Stimulated activated naive CD8-positive, alpha-beta T cell treated with anti-CD3 and anti-CD28 coated beads, Interleukin-15, amount 100 ng/mL, for 72 hours (primary cell): ENCODE measurements at regions not wholly inside any gene's neighbourhood (a gene's known extent, or its start where the extent isn't known, plus 50 kb on each side); places are given as distances from the start of the nearest gene placed in this dataset.

Source experiments
- ATAC-seq: fragments of 150-1000 bp; cut with Tn5 transposase; 2 replicates; pipeline ENCODE4 v1.10.0; 2021; ENCODE audit warnings: mild to moderate bottlenecking, moderate library complexity
- DNase-seq, 2 donors: peaks; one replicate each; pipeline ENCODE4 v3.0.0; 2021 to 2022
- H3K27ac Mint-ChIP-seq, 2 donors: one replicate each; pipeline ENCODE4 v1.8.0; 2022; ENCODE audit warnings: mild to moderate bottlenecking in 2 of 2, mixed read lengths in 2 of 2, moderate library complexity in 2 of 2
- H3K27me3 Mint-ChIP-seq: one replicate; pipeline ENCODE4 v1.8.0; 2022; ENCODE audit warnings: mixed read lengths
- H3K4me1 Mint-ChIP-seq: one replicate; pipeline ENCODE4 v1.8.0; 2022; ENCODE audit warnings: mild to moderate bottlenecking, mixed read lengths
- H3K4me3 Mint-ChIP-seq, 2 donors: one replicate each; pipeline ENCODE4 v1.8.0; 2022; ENCODE audit warnings: mild to moderate bottlenecking in 2 of 2, mixed read lengths in 2 of 2, moderate library complexity in 1 of 2
- H3K9me3 Mint-ChIP-seq, 2 donors: one replicate each; pipeline ENCODE4 v1.8.0; 2022; ENCODE audit warnings: mixed read lengths in 2 of 2

DNA sequence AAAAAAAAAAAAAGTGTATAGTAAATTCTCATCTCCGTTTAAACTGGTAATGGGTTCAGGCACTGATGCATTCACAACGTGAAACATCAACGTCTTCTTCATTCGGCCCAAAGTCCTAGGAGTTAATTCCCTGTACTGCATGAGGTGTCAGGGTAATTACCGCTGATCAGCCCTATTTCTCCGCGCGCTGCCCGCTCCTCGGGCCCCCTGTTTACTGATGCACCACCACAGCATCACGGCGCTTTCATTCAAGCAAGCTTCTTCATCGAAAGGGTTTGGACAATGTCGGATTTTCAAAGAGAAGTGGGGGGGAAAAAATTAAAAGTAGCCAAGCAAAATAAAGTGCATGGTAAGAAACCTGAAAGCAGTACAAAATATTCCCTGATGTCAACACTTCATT lies 352.0 kb upstream of the POU3F3 start:
- Mint-ChIP-seq H3K4me1 (no peaks in the 10 kb centered on the region), H3K27me3 (peaks cover 18% of the 10 kb centered on the region), H3K27ac (no peak overlapping the region), H3K9me3 (no peaks in the 10 kb centered on the region), H3K4me3 (no peak overlapping the region)
- DNase-seq (no peak), ATAC-seq (no peak)

DNA sequence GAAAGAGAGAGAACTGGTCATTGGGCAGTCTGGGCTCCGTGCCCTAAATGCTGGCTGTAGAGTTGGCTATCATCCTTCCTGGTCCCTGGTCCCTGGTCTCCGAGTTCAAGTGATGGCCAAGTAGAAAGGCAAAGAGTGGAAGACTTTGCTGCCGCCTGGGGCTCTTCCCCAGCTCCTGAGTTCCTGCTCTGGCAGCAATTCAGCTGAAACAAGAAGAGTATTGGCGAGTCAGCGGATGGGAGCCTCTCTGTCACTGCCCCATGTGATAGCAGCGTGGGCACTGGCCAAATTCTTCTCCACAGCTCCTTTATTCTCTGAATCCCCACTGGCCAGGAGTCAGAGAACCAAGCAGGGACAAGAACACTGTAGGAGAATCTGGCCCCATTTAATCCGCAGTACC lies 351.0 kb upstream of the POU3F3 start:
- ATAC-seq = no peak
- Mint-ChIP-seq H3K27me3 (peaks cover 12% of the 10 kb centered on the region), H3K9me3 (no peaks in the 10 kb centered on the region), H3K27ac (no peak overlapping the region), H3K4me1 (no peaks in the 10 kb centered on the region), H3K4me3 (no peak overlapping the region)
- DNase-seq = no peak

DNA sequence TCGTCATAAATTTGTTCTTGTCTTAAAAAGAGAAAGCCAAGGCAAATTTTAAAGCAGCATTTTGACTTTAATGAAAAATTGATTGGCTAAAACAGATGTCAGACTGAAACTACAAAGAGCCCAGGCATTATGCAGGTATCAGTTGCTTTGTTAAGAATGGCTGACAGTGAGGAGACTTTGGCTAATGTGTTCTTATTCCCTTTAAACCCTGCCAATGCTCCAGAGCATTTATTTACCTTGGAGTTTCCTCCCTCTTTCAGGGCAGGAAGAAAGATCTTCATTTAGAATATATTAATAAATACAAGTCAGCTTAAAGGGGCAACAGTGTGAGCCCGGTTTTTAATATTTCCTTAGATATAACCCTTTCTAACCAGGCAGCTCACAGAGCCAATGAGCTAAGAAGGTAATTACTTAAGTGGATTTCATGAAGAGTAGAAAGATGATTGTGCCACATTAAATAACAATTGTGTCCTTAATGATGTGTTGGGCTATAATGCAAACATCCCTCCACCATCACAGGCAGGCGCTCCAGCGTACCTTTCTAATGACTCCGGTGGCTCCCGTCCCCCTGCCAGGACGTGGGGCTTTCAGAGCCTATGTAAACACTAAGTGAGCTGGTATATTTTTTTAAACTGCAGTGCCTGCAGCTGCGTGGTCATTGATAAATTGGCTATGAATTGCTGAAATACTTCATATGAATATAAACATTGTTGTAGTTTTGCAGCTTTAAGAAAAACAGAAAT lies 349.4 kb upstream of the POU3F3 start:
- no peak for DNase-seq
- no peak for ATAC-seq
- Mint-ChIP-seq H3K27me3 (no peaks in the 10 kb centered on the region), H3K27ac (no peak overlapping the region), H3K9me3 (no peaks in the 10 kb centered on the region), H3K4me1 (no peaks in the 10 kb centered on the region), H3K4me3 (no peak overlapping the region)

DNA sequence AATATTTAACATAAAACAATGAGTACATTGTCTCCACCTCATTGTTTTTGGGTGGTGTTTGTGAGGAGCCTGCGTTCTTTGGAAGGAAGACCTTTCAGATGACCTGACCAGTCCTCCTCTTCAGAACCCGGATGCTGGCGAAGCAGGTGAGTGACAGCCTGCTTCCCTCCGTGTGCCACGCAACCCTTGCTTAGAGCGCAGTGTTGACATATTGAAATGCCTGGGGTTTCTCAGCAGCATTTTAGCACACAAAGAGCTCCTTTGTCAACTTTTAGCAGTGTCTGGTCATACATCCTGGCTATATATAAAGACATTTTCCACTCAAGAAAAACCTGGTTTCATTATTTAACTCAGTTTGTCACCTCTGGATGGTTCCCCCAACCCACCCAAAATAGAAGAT lies 335.7 kb upstream of the POU3F3 start:
- no peaks in the 10 kb centered on the region for H3K4me1 Mint-ChIP-seq
- no peak for DNase-seq
- H3K27me3 Mint-ChIP-seq = no peaks in the 10 kb centered on the region
- peaks cover 9 to 17% of the 10 kb centered on the region in 2 donors for H3K9me3 Mint-ChIP-seq
- no peak for ATAC-seq
- no peak overlapping the region for H3K4me3 Mint-ChIP-seq
- H3K27ac Mint-ChIP-seq = no peak overlapping the region

DNA sequence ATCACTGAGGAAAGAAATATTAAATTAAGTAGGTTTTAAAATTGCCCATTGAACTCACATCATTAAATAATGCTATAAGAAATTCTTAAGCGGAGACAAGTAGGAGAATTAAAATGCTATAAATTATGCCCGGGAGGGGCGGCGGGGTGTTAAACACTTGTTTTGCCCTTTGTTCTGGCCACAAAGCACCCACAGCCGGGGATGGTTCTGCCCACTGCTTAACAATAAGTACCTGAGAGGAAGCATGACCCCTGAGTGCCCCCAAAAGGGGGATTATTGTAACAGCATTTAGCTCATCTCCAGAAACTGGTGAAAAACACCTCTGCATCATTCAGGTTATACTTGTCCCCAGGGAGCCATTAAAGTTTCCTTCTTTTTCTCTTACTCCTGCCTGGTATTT lies 332.7 kb upstream of the POU3F3 start:
- no peak overlapping the region for H3K4me3 Mint-ChIP-seq
- ATAC-seq = no peak
- DNase-seq = no peak
- H3K9me3 Mint-ChIP-seq = peaks cover 14 to 17% of the 10 kb centered on the region in 2 donors
- no peaks in the 10 kb centered on the region for H3K27me3 Mint-ChIP-seq
- no peak overlapping the region for H3K27ac Mint-ChIP-seq
- H3K4me1 Mint-ChIP-seq = no peaks in the 10 kb centered on the region

DNA sequence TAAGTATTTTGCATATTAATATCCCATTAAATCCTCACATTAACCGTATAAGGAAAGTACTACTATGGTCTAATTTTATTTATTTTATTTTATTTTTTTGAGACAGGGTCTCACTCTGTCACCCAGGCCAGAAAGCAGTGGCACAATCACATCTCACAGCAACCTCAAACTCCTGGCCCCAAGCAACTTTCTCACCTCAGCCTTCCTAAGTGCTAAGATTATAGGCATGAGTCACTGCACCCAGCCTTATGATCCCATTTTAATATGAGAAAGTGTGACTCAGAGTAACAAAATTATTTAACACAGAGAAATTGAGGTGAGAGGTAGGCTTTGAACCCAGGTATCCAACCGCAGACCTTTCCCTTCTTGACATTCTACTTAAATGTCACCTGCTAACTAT lies 330.0 kb upstream of the POU3F3 start:
- DNase-seq (no peak), ATAC-seq (no peak)
- peaks cover 18 to 21% of the 10 kb centered on the region in 2 donors for H3K9me3 Mint-ChIP-seq
- H3K27ac Mint-ChIP-seq = no peak overlapping the region
- no peaks in the 10 kb centered on the region for H3K4me1 Mint-ChIP-seq
- H3K27me3 Mint-ChIP-seq = no peaks in the 10 kb centered on the region
- H3K4me3 Mint-ChIP-seq = no peak overlapping the region

DNA sequence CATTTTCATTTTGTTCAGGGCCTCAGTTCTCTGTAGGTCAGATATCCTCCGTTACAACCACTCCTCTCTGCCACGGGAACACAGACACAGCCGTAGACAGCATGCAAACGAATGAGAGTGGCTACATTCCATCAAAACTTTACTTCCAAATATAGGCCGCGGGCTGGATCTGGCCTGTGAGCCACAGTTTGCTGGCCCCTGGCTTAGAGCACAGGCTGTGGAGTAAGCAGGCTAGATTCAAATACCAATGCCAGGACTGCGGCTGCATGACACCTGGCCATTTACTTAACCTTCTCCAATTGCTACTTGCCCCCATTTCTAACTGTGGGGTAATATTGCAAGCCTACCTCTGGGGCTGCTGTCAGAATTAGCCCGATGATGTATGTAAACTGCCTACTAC lies 325.8 kb upstream of the POU3F3 start:
- H3K27ac Mint-ChIP-seq = no peak overlapping the region
- ATAC-seq (no peak), DNase-seq (no peak)
- no peaks in the 10 kb centered on the region for H3K27me3 Mint-ChIP-seq
- H3K4me3 Mint-ChIP-seq = no peak overlapping the region
- H3K4me1 Mint-ChIP-seq = no peaks in the 10 kb centered on the region
- H3K9me3 Mint-ChIP-seq = peaks cover 5 to 8% of the 10 kb centered on the region in 2 donors

DNA sequence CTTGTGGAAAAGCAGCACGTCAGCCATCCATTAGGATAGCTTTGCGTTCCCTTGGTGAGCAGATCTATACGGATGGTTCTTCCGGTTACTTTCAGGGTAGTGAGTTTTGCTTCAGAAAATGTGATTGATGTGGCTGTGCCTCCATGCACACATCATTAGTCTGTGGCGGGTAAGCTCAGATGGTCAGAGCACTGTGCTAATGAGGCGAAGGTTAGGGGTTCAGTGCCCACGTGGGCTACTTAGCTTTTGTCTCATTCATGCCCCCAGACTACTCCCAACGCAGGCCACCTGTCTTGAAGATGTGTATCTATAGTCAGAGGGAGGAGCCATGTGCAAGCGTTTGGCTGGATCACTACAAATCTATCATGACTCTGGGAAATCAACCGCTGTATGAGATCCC lies 322.8 kb upstream of the POU3F3 start:
- DNase-seq (no peak), ATAC-seq (no peak)
- H3K27ac Mint-ChIP-seq = no peak overlapping the region
- peaks cover 4 to 5% of the 10 kb centered on the region in 2 donors for H3K9me3 Mint-ChIP-seq
- no peak overlapping the region for H3K4me3 Mint-ChIP-seq
- no peaks in the 10 kb centered on the region for H3K4me1 Mint-ChIP-seq
- H3K27me3 Mint-ChIP-seq = no peaks in the 10 kb centered on the region

DNA sequence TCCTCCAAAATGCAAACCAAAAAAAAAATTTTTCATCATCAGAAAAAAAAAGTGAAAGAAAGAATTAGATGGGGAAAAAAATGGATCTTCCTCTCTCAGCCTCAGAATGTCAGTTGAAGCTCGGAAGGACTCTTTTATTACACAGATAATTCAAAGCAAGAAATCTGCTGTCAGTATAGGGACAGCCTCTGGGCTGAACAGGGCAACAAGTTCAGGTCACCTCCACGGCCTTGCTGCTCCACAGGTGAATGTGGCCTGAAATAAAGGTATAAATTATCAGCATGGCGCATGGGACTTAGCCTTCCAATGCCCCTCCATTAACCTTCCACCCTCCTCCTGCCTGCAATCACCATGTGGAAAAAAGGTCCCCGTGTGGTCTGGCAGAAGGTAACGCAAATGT lies 316.8 kb upstream of the POU3F3 start:
- H3K27ac Mint-ChIP-seq = no peak overlapping the region
- no peak for ATAC-seq
- H3K9me3 Mint-ChIP-seq = no peaks in the 10 kb centered on the region
- no peaks in the 10 kb centered on the region for H3K27me3 Mint-ChIP-seq
- no peak overlapping the region for H3K4me3 Mint-ChIP-seq
- H3K4me1 Mint-ChIP-seq = peaks cover 11% of the 10 kb centered on the region
- no peak for DNase-seq

DNA sequence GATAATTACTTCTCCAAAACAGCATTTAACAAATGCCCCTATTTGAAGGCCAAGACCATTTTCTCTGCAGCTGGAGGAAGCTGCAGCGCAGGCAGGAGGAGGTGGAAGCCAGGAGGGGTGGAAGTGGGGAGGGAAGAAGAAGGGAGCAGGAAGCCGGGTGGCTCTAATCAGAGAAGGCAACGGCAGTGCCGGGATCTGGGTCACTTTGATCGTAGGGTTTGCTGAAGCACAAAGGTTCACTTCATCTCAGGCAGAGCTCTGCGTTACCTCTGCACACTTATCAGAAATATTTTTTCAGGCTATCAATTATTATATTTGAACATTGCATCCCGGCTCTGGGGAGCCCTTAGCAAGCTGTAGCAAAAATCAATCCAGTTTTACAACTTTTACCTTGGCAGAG lies 315.8 kb upstream of the POU3F3 start:
- Mint-ChIP-seq H3K27ac (no peak overlapping the region), H3K4me3 (no peak overlapping the region), H3K4me1 (peaks cover 11% of the 10 kb centered on the region), H3K9me3 (no peaks in the 10 kb centered on the region), H3K27me3 (no peaks in the 10 kb centered on the region)
- ATAC-seq = no peak
- no peak for DNase-seq

DNA sequence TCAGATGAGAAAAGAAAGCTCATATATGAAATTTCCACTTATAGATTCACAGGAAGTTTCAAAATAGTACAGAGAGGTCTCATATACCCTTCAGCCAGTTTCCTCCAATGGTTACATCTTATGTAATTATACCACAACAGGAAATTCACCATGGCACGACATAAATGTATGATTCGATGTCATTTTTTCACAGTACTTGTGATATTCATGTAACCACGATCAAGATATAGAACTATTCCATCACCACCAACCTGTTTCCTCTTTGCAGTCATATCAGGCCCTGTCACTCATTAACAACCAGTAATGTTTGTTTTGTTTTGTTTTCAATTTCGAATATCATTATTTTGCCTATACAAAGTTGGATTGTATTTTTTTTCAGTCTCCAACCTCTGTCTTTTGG lies 314.3 kb upstream of the POU3F3 start:
- Mint-ChIP-seq H3K27ac (no peak overlapping the region), H3K9me3 (no peaks in the 10 kb centered on the region), H3K27me3 (no peaks in the 10 kb centered on the region), H3K4me3 (no peak overlapping the region), H3K4me1 (peaks cover 11% of the 10 kb centered on the region)
- DNase-seq (no peak), ATAC-seq (peak; percentile 37)

DNA sequence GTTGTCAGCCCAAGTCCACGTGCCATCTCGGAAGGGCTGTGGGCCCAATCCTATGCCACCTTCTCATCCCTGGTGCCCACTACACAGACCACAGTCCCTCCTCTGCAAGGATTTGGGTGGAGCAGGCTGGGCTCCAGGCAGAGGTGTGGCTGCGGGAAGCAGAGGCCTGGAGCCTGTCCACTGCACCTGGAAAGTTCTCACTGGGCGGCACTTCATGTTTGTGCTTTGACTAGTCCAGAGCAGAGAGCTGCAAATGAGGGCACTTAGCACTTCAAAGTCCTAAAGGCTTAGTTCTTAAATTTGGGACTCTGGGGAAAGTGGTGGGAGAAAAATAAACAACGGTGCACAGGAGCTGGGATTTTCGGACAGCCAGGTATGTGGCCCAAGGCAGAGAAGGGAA lies 308.9 kb upstream of the POU3F3 start:
- Mint-ChIP-seq H3K27me3 (no peaks in the 10 kb centered on the region), H3K9me3 (peaks cover 0 to 3% of the 10 kb centered on the region in 2 donors), H3K4me1 (peaks cover 2% of the 10 kb centered on the region), H3K27ac (no peak overlapping the region), H3K4me3 (no peak overlapping the region)
- DNase-seq = no peak
- ATAC-seq = no peak

DNA sequence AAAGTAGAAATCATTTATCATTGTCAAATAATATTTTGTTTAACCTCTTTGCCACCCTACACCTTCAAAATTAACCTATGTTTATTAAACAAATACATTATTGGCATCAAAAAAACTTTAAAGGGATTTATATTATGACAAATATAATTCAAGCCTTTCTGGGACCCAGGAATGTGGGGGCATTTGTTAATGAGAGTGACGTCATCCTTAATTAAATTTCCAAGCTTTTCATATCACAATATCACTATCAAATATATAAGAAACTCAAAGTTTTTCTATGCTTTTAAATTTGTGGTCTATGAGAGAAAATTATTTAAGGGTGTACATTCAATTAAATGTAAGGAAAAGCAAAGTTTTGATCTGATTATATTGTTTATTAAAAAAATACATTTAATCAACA lies 307.4 kb upstream of the POU3F3 start:
- H3K27me3 Mint-ChIP-seq = no peaks in the 10 kb centered on the region
- no peak overlapping the region for H3K27ac Mint-ChIP-seq
- H3K4me1 Mint-ChIP-seq = no peaks in the 10 kb centered on the region
- no peak overlapping the region for H3K4me3 Mint-ChIP-seq
- DNase-seq (no peak), ATAC-seq (no peak)
- H3K9me3 Mint-ChIP-seq = peaks cover 0 to 6% of the 10 kb centered on the region in 2 donors

DNA sequence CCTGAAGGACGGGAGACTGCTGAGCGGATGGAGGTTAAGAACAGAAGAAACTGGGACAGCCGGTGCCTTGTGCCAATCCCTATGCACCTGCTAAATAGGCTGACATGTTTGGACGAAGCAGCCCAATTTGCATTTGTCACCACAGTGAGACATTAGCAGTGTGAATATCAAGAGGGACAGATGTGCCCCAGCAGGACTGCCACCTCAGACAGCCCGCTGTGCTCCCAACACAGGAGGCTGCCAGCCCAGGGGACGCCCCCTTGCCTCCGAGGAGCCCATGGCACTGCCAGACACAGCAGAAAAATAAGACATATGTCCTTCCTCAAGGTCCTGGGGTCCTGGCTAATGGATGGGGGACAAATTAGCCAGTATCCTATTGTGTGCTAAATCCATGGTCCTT lies 306.7 kb upstream of the POU3F3 start:
- no peak overlapping the region for H3K4me3 Mint-ChIP-seq

DNA sequence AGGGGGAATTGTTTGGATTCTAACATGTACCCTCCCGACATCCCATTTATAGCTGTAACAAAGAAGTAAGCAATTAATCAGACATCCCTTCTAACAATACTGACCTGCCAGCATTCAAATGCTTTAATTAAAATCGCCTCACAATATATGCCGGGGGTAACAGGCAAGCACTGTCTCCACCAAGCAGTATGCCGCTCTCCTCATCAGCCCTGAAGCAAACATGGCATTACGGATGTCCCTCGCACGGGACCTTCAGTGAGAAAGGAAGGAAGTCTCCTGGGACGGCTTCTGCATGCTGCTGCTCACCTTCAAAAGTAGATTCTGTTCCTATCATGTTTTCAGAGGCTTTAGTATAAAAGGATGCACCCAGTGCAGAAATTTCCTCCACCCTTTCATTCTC lies 292.7 kb upstream of the POU3F3 start:
- H3K4me1 Mint-ChIP-seq = no peaks in the 10 kb centered on the region
- H3K27me3 Mint-ChIP-seq = no peaks in the 10 kb centered on the region
- no peak overlapping the region for H3K4me3 Mint-ChIP-seq
- DNase-seq = no peak
- ATAC-seq = no peak
- no peak overlapping the region for H3K27ac Mint-ChIP-seq
- peaks cover 0 to 5% of the 10 kb centered on the region in 2 donors for H3K9me3 Mint-ChIP-seq

More for the DNA sequence above, 306.7 kb upstream of the POU3F3 start:
- ATAC-seq = no peak
- no peaks in the 10 kb centered on the region for H3K4me1 Mint-ChIP-seq
- H3K27me3 Mint-ChIP-seq = no peaks in the 10 kb centered on the region
- DNase-seq = no peak
- H3K27ac Mint-ChIP-seq = no peak overlapping the region
- peaks cover 0 to 6% of the 10 kb centered on the region in 2 donors for H3K9me3 Mint-ChIP-seq

DNA sequence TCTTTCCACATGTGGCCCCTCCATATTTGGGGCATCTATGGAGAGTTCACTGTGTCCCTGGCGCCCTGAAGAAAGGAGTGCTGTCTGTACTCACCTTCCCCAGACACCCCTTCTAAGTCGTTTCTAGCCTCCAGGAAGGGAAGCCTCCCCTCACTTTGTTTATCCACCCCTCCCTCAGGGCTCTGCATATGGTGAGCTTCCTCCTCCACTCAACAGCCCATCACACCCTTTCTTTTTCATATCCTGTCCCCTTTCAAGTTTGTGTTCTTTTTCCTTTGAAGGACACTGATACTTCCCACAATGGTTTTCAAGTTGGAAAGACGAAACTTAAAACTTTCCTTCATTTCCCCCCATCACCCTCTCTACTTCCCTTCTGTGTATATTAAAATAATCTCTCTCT lies 291.4 kb upstream of the POU3F3 start:
- DNase-seq (no peak), ATAC-seq (no peak)
- Mint-ChIP-seq H3K9me3 (peaks cover 0 to 5% of the 10 kb centered on the region in 2 donors), H3K27ac (no peak overlapping the region), H3K4me3 (no peak overlapping the region), H3K27me3 (no peaks in the 10 kb centered on the region), H3K4me1 (no peaks in the 10 kb centered on the region)

DNA sequence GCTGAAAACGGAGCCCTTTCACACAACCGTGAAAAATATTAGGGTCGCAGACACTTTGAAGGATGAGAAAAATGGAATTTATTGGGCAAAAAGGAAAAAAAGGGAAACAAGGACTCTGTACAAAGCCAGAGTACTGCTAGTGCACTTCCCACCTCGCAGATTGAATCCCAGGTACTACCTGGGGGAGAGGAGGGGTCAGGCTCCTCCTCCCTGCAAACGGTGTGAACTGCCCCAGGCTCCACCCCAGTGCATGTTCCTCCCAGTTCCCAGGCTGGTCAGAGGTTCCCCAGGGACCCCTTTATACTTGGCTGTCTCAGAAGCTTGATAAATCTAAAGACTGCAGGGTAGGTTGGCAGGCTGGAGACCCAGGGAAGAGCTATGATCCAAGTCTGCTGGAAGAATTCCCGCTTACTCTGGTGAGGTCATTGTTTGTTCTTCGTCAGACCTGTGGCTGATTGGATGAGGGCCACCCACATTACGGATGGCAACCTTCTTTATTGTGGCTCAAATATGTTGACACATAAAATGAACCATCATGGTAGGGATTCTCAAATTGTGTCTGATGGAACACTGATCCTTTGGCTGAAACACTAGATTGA lies 290.4 kb upstream of the POU3F3 start:
- no peaks in the 10 kb centered on the region for H3K27me3 Mint-ChIP-seq
- no peaks in the 10 kb centered on the region for H3K4me1 Mint-ChIP-seq
- no peak overlapping the region for H3K27ac Mint-ChIP-seq
- DNase-seq = no peak
- peaks cover 0 to 5% of the 10 kb centered on the region in 2 donors for H3K9me3 Mint-ChIP-seq
- H3K4me3 Mint-ChIP-seq = no peak overlapping the region
- no peak for ATAC-seq
